ENCODE measurements at regions not wholly inside any gene's neighbourhood (a gene's known extent, or its start where the extent isn't known, plus 50 kb on each side); places are given as distances from the start of the nearest gene placed in this dataset.
A peak's percentile ranks its signal among the peaks of the same experiment; 100 is the strongest.

DNA sequence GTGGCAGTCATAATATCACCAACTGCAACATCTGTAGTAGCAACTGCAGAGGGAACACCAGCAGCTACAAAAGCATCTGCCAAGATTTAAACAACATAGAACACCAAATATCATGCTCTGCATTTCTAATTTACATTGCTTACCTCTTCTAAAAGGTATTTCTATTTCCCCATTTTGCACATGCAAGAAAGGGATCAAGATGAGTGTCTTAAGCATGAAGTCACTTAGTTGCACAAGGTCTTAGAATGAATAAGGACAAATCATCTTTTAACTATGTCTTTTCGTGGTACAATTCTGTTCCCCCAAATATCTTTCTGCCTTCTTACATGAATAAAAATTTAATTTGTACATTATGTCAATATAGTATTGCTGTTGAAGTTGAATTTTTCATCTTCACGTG, 1746.4 kb downstream of the EFNA5 start:
- no TSS peak for BruUV-seq (replicated peaks)
- no peak overlapping the region; the same call in 1 of the 2 replicates for H3K4me2 ChIP-seq (ENCODE audit: low read depth, low read length)
- no peak overlapping the region for H3K18ac ChIP-seq (ENCODE audit: low read depth, low read length)
- H3K27me3 ChIP-seq (ENCODE audit: control insufficient read depth, insufficient read depth, low read length), result no peaks in the 10 kb centered on the region
- dilution Hi-C loops (cut with HindIII; ENCODE audit: low sequenced_read_pairs, unreplicated experiment) (no loop called here), intact Hi-C loops (cut with micrococcal nuclease) (no loop called here), in situ Hi-C loops (cut with MboI; ENCODE audit: low sequenced_read_pairs) (no loop called here)
- POLR2A ChIA-PET (ENCODE audit: unreplicated experiment), result no interaction called here
- ATAC-seq (ENCODE audit: low read depth), result peak; percentile 40
- no peak overlapping the region for H2AFZ ChIP-seq (replicated peaks; ENCODE audit: low read length, poor library complexity)
- TF ChIP-seq CEBPB (IDR thresholded peaks at IDR 0.05; ENCODE audit: low read depth, low read length) (peak; percentile 96), MAFK (IDR thresholded peaks at IDR 0.05; ENCODE audit: low read depth, low read length) (0 out of 2 replicates have a peak, but pooled peaks have one; percentile 1), BHLHE40 (IDR thresholded peaks at IDR 0.05; ENCODE audit: low read depth, low read length) (peak; percentile 57; the same call in 1 of the 2 replicates)
- TF ChIP-seq, protein P1, sequence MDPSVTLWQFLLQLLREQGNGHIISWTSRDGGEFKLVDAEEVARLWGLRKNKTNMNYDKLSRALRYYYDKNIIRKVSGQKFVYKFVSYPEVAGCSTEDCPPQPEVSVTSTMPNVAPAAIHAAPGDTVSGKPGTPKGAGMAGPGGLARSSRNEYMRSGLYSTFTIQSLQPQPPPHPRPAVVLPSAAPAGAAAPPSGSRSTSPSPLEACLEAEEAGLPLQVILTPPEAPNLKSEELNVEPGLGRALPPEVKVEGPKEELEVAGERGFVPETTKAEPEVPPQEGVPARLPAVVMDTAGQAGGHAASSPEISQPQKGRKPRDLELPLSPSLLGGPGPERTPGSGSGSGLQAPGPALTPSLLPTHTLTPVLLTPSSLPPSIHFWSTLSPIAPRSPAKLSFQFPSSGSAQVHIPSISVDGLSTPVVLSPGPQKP (IDR thresholded peaks at IDR 0.05; ENCODE audit: borderline replicate concordance, low read depth, low read length), result no peak
- H2BK120ac ChIP-seq (ENCODE audit: low read depth, low read length), result no peak overlapping the region
- H3K4me1 ChIP-seq (ENCODE audit: control insufficient read depth, insufficient read depth, low read length), result no peaks in the 10 kb centered on the region
- H3K27ac ChIP-seq (ENCODE audit: insufficient read depth, low read length), result no peak overlapping the region
- WGBS, 2 experiments (ENCODE audit: extremely low coverage in 2 of 2, insufficient read length in 1 of 2), result no CpG with 5 or more reads among the region's 2 CpGs
- H3K14ac ChIP-seq (replicated peaks; ENCODE audit: low read depth, low read length), result no peak overlapping the region
- DNase-seq, result peak; percentile 81
- H3K36me3 ChIP-seq (ENCODE audit: control insufficient read depth, insufficient read depth, low read length), result no peaks in the 10 kb centered on the region
- H3K79me1 ChIP-seq (ENCODE audit: low read depth in 1 of 2, low read length in 2 of 2), result no peaks in the 10 kb centered on the region
- peak overlapping the region; percentile 70 for H2BK5ac ChIP-seq (ENCODE audit: low read depth, low read length, poor library complexity, severe bottlenecking)
- no peak overlapping the region for H2AK9ac ChIP-seq (replicated peaks; ENCODE audit: low read depth, low read length, poor library complexity)
- H3K9me3 ChIP-seq (ENCODE audit: control insufficient read depth, insufficient read depth, low read length), result no peaks in the 10 kb centered on the region
- no peak overlapping the region for H3K23ac ChIP-seq (ENCODE audit: low read depth, low read length)
- H3K4me3 ChIP-seq (ENCODE audit: insufficient read depth, low read depth, low read length), result no peak overlapping the region
- no peak overlapping the region; the same call in 1 of the 2 replicates for H3K4ac ChIP-seq (ENCODE audit: low read depth, low read length)
- no peak overlapping the region for H2BK20ac ChIP-seq (ENCODE audit: low read depth, low read length)
- H3K56ac ChIP-seq (ENCODE audit: extremely low read depth, insufficient read depth, low read length), result no peak overlapping the region
- no peak overlapping the region for H2BK15ac ChIP-seq (ENCODE audit: low read depth, low read length)
- no peak overlapping the region for H4K91ac ChIP-seq (ENCODE audit: insufficient read depth, low read depth, low read length)
- H3K9me1 ChIP-seq (ENCODE audit: insufficient read depth, low read length), result no peaks in the 10 kb centered on the region
- no peaks in the 10 kb centered on the region for H4K20me1 ChIP-seq (ENCODE audit: insufficient read depth, low read length)
- no peak overlapping the region; a peak in 1 of 4 replicates for H4K8ac ChIP-seq (ENCODE audit: low read depth in 2 of 2, low read length in 2 of 2)
- no peak overlapping the region for H2AK5ac ChIP-seq (ENCODE audit: low read depth, low read length)
- no peak overlapping the region for H3K9ac ChIP-seq (ENCODE audit: low read depth, low read length)
- H4K5ac ChIP-seq (ENCODE audit: low read depth, low read length), result no peak overlapping the region
- CTCF ChIA-PET, result no interaction called here

Measured in IMR-90 (cell line).